Coronary artery (tissue), 2 donors: ENCODE measurements at regions not wholly inside any gene's neighbourhood (a gene's known extent, or its start where the extent isn't known, plus 50 kb on each side); places are given as distances from the start of the nearest gene placed in this dataset.
A peak's percentile ranks its signal among the peaks of the same experiment; 100 is the strongest.
"Not testable (repeated sequence)": the region's sequence is repeated elsewhere in the genome, so short reads cannot be mapped to it uniquely, and the experiment has no call there.

Experiments
- DNase-seq: peaks from one replicate; pipeline ENCODE4 v3.0.0-alpha.2; 2017; ENCODE audit warnings: low spot score
- H3K27ac ChIP-seq, 2 donors: fragments of 200-600 bp; sonication (generic); one replicate each; pipeline ENCODE4 v1.5.1; 2016 to 2019
- H3K4me3 ChIP-seq: fragments of 200-600 bp; sonication (generic); 2 replicates; pipeline ENCODE4 v1.5.1; 2016; ENCODE audit warnings: mild to moderate bottlenecking, moderate library complexity
- TF ChIP-seq, protein P1 (sequence below): fragments of 200-600 bp; sonication (generic); IDR thresholded peaks from one replicate; pipeline ENCODE4 v1.5.1; 2019; ENCODE audit warnings: antibody characterized with exemption

- DNase-seq = no peak
- no peak overlapping the region for H3K4me3 ChIP-seq
- TF ChIP-seq, protein P1, sequence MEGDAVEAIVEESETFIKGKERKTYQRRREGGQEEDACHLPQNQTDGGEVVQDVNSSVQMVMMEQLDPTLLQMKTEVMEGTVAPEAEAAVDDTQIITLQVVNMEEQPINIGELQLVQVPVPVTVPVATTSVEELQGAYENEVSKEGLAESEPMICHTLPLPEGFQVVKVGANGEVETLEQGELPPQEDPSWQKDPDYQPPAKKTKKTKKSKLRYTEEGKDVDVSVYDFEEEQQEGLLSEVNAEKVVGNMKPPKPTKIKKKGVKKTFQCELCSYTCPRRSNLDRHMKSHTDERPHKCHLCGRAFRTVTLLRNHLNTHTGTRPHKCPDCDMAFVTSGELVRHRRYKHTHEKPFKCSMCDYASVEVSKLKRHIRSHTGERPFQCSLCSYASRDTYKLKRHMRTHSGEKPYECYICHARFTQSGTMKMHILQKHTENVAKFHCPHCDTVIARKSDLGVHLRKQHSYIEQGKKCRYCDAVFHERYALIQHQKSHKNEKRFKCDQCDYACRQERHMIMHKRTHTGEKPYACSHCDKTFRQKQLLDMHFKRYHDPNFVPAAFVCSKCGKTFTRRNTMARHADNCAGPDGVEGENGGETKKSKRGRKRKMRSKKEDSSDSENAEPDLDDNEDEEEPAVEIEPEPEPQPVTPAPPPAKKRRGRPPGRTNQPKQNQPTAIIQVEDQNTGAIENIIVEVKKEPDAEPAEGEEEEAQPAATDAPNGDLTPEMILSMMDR = no peak
- H3K27ac ChIP-seq = peak overlapping the region in 1 of 2 donors; percentile 30
Observed at GRCh38 chr5:159805021-159805420, 111.3 kb upstream of the ADRA1B start.

DNA sequence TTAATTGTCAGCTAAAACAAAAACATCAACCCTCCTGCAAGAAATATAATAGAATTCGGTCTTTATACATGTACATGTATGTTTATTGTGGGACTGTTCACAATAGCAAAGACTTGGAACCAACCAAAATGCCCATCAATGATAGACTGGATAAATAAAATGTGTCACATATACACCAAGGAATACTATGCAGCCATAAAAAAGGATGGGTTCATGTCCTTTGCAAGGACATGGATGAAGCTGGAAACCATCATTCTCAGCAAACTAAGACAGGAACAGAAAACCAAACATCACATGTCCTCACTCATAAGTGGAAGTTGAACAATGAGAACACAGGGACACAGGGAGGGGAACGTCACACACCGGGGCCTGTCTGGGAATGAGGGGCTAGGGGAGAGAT, 109.1 kb upstream of the ADRA1B start:
- not testable (repeated sequence) for DNase-seq, H3K4me3 ChIP-seq, H3K27ac ChIP-seq

DNA sequence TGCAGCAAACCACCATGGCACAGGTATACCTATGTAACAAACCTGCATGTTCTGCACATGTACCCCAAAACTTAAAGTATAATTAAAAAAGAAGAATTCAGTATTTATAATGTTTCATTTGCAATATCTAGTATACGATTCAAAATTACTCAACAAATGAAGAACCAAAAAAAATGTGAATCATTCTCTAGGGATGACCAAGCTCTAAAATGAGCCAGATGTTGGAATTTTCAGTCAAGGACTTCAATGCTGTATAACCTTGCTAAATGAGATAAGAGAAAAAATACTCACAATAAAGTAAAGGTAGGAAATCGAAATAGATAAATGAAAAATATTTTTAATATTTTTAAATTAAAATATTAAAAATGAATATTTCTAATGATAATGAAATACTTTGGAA, 108.7 kb upstream of the ADRA1B start:
- H3K4me3 ChIP-seq = no peak overlapping the region
- TF ChIP-seq, protein P1 = no peak
- no peak overlapping the region for H3K27ac ChIP-seq
- DNase-seq = no peak

DNA sequence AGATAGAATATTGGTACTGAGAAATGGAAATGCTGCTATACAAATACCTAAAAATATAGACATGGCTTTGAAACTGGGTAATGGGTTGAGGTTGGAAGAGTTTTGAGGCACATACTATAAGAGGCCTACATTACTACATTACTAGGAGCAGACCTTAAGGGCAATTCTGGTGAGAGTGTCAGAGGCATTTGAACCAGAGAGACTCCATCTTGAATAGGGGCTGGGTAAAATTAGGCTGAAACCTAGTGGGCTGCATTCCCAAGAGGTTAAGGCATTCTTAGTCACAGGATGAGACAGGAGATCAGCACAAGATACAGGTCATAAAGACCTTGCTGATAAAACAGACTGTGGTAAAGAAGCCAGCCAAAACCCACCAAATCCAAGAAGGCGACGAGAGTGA, 104.6 kb upstream of the ADRA1B start:
- Histone ChIP-seq H3K4me3 (no peak overlapping the region), H3K27ac (no peak overlapping the region)
- no peak for DNase-seq
- TF ChIP-seq, protein P1 = no peak

DNA sequence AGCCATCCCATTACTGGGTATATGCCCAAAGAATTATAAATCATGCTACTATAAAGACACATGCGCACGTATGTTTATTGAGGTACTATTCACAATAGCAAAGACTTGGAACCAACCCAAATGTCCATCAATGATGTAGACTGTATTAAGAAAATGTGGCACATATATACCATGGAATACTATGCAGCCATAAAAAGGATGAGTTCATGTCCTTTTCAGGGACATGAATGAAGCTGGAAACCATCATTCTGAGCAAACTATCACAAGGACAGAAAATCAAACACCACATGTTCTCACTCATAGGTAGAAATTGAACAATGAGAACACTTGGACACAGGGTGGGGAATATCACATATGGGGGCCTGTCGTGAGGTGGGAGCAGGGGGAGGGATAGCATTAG, 103.5 kb upstream of the ADRA1B start:
- DNase-seq, H3K27ac ChIP-seq, H3K4me3 ChIP-seq: not testable (repeated sequence)

GRCh38 chr5:159814222-159814621, 102.1 kb upstream of the ADRA1B start:
- TF ChIP-seq, protein P1 = no peak
- no peak for DNase-seq
- Histone ChIP-seq H3K27ac (no peak overlapping the region), H3K4me3 (no peak overlapping the region)

DNA sequence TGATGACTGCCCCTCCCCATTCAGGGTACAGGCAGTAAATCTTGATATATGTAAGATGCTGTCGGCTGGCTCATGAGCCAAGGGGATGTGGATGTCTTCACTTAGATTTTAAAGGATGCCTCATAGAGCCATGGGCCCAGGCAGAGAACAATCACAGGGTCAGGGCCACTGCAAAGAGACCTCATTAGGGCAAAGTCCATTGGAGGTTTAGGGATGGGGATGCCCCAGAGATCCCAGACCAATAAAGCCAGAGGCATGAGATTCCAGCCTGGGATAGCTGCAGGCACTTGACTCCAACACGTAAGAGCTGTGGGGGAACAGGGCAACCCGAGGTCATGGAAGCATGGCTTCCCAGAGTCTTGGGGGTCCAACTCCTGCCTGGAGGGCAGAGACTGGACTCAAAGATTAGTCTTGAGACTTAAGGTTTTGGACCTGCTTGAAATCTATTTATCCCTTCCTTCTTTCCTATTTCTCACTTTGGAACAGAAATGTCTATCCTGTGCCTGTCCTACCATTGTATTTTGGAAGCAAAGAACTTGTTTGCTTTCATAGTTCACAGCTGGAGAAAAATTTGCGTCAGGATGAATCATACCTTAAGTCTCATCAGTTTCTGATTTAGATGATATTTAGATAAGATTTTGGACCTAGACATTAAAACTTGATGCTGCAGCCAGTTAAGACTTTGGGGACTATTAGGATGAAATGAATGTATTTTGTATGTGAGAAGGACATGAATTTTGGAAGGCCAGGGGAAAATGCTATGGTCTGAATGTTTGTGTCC, 101.3 kb upstream of the ADRA1B start:
- no peak overlapping the region for H3K27ac ChIP-seq
- TF ChIP-seq, protein P1 = no peak
- no peak for DNase-seq
- no peak overlapping the region for H3K4me3 ChIP-seq

DNA sequence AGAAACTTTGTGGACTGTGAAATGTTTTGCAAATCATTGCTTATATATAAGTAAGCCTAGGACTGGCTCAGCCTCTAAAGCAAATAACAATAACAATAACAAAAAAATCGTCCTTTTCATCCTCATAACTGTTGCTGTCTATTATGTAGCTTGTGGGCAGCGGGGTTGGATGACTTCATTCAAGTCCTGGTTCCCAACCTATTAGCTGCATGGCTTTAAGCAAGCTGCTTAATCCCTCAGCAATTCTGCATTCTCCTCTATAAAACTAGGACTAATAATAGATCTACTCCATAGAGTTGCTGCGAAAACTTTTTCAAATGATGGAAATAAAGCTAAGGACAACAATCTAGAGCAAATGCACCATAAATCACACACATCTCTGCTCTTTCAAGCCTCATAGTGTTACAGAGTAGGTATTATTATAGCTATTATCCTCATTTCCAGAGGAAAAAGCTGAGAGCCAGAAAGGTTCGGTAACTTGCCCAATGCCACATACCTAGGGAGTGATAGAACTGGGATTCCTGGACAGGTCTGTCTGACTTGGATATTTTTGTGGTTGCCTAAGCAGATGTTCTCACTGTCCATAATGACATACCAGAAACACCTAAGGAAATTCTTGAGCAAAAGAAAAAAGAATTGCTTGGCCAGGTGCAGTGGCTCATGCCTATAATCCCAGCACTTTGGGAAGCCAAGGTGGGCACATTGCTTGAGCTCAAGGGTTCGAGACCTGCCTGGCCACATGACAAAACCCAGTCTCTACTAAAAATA, 98.8 kb upstream of the ADRA1B start:
- no peak overlapping the region for H3K4me3 ChIP-seq
- TF ChIP-seq, protein P1 = no peak
- no peak overlapping the region for H3K27ac ChIP-seq
- DNase-seq = no peak
